ENCODE measurements at regions not wholly inside any gene's neighbourhood (a gene's known extent, or its start where the extent isn't known, plus 50 kb on each side); places are given as distances from the start of the nearest gene placed in this dataset.

- TF ChIP-seq REPIN1 (CRISPR knock-in tag; IDR thresholded peaks at IDR 0.05; ENCODE audit: borderline replicate concordance, low read depth) (no peak), MAX (IDR thresholded peaks at IDR 0.05) (0 out of 2 replicates have a peak, but pooled peaks have one; percentile 37), KLF16 (CRISPR knock-in tag; IDR thresholded peaks at IDR 0.05) (no peak), ZBTB34 (CRISPR knock-in tag; IDR thresholded peaks at IDR 0.05) (no peak), BCLAF1 (IDR thresholded peaks at IDR 0.05) (no peak), ATF7-NPFF (CRISPR knock-in tag; IDR thresholded peaks at IDR 0.05; ENCODE audit: low read depth) (no peak), RERE (CRISPR knock-in tag; IDR thresholded peaks at IDR 0.05; ENCODE audit: low read depth) (no peak), ZNF704 (CRISPR knock-in tag; IDR thresholded peaks at IDR 0.05; ENCODE audit: borderline replicate concordance) (no peak), MZF1 (CRISPR knock-in tag; IDR thresholded peaks at IDR 0.05; ENCODE audit: borderline replicate concordance) (no peak), RARG (CRISPR knock-in tag; IDR thresholded peaks at IDR 0.05; ENCODE audit: low read depth) (no peak), NR3C1 (CRISPR knock-in tag; IDR thresholded peaks at IDR 0.05) (no peak)
These were observed 62.7 kb upstream of the KAZN start (continued) for GRCh38 chr1:14535619-14536355.
